Epithelial cell of prostate (primary cell): ENCODE measurements at regions not wholly inside any gene's neighbourhood (a gene's known extent, or its start where the extent isn't known, plus 50 kb on each side); places are given as distances from the start of the nearest gene placed in this dataset.

Source experiments
- DNase-seq: peaks from one replicate; pipeline ENCODE4 v3.0.0-alpha.2; 2011; ENCODE audit warnings: low read depth, low spot score
- H3K27ac ChIP-seq: fragments of 450-650 bp; 2 replicates; pipeline ENCODE4 v1.5.1; 2017; ENCODE audit warnings: mild to moderate bottlenecking

DNA sequence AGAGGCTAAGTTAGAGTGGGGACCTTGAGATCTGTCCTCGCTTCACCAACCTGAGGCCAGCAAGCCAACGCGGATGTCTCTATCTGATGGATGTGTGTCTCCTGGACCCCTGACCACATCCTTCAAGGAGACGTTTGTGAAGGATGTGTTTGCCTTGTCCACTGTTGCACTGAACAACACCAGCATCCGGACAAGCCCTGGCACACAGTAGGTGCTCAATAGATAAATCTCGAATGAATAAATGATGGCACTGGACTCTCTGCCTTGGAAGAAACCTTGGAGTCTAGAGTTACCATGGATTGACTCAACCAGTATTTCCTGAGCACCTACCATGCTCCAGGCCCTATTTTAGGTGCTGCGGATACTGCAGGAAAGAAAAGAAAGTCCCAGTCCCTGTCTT, 97.7 kb upstream of the PTPN1 start:
- DNase-seq, result no peak
- no peak overlapping the region for H3K27ac ChIP-seq

DNA sequence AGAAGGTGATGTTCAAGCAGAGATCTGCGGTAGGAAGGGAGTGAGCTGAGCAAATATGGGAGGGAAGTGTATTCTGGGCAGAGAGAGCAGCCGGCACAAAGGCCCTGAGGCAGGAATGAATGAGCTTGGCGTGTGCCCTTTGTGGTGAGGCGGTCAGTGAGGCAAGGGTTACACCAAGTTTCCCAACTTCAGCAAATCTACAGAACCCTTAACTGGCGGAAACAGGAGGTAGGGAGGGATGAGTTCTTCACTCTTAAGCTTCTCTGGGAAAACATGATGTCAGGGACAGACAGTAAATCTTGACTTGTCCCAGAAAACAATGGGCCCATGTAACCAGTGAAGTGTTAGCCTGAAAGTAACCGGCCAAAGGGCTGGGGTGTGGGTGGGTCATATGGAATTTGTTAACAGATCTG, 97.1 kb upstream of the PTPN1 start:
- no peak for DNase-seq

DNA sequence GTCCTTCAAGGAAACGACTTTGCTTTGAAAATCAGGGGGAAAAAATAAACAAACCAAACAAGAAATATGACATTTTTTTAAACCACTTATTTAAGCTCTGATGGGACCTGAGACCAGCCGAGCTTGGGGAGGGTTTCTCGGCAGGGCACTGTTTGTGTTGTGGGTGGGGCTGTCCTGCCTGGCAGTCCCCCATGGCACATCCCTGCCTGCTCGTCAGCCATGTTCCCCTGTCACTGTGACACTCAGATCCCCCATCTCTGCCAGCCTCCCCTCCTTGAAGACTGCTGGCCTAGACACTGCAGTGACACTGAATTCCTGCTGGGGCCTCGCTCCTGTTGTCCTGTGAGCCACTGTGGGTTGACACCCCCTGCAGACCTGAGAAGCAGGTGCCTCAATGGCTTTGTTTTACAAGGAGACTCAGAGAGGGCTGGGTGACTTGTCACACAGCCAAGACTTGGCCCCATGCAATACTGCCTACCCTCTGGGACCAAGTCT, 95.1 kb upstream of the PTPN1 start:
- peak overlapping the region; percentile 70 for H3K27ac ChIP-seq
- no peak for DNase-seq

More for the DNA sequence above, 97.1 kb upstream of the PTPN1 start:
- no peak overlapping the region for H3K27ac ChIP-seq

DNA sequence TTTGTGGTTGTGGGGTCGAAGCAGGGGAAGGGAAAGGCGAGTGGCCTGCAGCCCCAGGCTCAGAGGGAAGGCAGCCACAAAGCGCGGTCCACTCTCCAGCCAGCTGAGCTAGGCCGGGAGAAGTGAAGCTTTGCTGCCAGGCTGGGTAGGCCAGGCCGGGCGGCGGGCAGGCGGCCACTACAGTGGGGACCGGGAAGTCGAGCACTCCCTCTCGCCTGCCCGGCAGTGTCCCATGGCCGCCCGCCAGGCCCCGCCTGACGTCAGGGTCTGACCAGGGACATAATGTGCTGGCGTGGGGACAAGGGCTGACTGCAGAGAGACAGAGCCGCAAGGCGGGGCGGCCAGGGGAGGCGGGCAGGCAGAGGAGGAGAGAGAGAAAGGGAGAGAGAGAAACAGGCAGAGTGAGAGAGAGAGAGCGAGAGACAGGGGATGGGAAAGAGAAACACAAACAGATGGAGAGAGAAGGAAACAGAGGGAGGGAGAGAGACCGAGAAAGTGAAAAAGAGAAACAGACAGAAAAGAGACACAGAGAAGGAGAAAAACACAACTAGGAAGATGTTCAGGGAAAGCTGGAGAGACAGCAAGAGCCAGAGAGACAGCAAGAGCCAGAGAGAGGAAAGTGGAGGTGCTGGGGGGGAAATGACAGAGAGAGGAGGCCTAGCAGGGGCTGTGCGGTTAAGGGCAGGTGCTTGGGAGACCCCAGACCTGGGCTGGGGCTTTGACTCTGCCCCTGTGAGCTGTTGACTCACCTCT, 94.5 kb upstream of the PTPN1 start:
- peak overlapping the region; percentile 70 for H3K27ac ChIP-seq
- no peak for DNase-seq

DNA sequence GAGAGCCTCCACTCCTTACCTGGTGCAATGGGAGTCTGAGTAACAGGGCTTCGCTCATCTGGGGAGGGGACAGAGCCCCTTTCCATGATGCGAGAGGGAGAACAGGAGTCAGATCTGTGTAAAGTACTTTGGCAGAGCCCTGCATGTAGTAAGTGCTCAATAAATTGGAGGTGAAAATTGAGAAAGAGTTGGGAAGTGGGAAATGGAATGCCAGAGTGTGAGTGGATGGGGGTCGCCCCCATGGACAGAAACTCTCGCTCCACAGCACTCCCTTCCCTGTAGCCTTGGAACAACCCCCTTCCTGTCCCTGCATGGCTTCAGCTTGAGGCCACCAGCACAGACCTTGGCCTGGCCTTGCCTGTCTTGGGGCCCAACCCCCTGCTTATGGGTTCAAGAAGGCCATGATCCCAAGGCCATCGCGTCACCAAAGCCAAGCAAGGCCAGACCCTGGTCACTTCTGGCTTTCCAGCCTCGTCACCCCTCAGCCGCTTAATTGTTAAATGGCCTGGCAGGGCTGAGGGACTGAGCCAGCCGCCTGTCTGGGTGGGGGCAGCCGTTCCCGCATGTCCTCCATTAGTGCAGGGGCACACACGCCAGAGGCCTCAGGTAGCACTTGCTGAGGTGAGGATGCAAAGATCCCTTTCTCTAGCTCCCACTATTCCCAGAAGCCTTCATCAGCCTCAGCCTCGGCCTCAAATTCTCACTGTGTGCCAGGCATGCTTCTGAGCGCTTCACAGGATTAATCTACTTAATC, 93.7 kb upstream of the PTPN1 start:
- DNase-seq, result no peak
- peak overlapping the region; percentile 70 for H3K27ac ChIP-seq

DNA sequence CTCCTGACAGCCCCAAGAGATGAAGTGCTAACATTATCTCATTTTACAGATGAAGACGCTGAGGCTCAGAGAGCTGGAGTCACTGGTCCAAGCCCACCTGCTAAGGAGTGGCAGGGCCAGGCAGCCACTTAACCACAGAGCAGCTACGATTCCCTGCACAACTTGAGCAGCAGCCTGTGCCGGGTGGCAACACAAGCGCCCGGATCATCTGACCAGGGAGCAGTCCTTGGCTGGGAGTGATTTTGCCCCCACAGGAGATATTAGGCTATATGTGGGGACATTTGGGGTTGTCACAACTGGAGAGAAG, 93.2 kb upstream of the PTPN1 start:
- H3K27ac ChIP-seq, result no peak overlapping the region

DNA sequence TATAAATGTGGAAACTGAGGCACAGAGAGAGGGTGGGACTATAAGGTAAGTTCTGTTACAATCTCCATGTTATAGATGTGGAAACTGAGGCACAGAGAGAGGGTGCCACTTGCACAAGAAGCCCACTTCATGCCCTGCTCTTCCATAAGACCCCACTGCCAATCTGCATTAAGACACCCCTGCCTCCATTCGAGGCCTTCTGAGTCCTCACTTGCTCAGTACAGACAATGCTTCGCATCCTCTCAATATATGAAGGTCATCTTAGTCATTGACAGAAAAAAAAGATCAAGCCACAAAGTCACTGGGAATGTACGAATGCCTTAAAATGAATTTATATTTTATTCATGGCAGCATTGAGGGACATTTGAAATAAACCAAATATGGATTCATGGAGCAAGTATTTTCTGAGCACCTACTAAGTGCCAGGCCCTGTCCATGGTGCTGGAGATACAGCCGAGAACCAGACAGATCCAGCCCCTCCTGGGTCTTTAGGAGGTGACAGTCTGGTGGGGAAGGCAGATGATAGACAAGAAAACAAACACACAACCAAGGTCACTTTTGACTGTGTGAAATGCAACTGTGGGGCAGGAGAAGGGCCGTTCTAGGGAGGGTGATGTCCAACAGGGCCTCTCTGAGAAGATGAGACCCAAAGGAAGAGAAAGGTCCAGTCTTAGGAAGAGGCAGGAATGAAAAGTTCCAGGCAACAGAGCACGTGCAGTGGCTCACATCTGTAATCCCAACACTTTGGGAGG, 92.5 kb upstream of the PTPN1 start:
- no peak for DNase-seq
- no peak overlapping the region for H3K27ac ChIP-seq

More for the DNA sequence above, 93.2 kb upstream of the PTPN1 start:
- no peak for DNase-seq

DNA sequence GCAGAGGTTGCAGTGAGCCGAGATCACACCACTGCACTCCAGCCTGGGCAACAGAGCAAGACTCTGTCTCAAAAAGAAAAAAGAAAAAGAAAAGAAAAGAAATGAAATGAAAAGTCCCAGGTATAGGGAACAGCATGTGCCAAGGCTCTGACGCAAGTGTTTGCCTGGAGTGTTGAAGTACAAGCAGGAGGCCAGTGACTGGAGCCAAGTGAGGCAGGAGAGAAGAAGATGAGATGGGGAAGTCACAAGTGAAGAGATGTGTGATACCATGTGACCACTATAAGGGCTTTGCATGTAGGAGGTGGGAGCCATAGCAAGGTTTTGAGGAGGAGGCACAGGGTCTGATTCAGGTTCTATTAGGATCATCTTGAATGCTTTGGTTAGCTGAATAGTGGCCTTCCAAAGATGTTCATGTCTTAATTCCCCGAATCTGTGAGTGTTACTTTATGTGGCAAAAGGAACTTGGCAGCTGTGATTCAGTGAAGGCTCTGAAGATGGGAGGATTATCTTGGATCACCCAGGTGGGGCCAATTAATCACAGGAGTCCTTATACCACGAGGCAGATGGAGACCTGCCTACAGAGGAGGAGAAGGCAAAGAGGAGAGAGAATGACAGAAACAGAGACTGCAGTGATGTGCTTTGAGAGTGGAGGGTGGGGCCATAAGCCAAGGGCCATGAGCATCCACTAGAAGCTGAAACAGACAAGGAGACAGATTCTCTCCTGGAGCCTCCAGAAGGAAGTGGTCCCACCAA, 91.1 kb upstream of the PTPN1 start:
- H3K27ac ChIP-seq, result no peak overlapping the region

DNA sequence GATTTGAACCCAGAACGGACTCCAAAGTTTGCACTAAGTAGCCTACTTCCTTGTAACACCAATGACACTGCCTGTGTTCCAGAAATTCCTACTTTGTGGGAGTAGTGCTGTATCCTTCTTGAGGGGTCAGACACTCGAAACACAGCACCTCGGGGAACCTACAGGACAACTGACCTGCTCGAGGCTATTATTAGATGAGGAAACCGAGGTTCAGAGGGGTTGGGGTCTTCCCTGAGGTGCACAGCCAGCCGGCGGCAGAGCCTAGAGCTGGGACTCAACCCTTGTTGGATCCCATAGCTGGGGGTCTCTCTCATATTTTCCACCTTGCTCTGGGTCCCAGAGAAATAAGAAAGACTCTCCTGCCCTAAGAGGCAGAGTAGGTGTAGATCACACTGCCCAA, 89.8 kb upstream of the PTPN1 start:
- H3K27ac ChIP-seq, result no peak overlapping the region
- no peak for DNase-seq

More for the DNA sequence above, 91.1 kb upstream of the PTPN1 start:
- DNase-seq, result no peak

DNA sequence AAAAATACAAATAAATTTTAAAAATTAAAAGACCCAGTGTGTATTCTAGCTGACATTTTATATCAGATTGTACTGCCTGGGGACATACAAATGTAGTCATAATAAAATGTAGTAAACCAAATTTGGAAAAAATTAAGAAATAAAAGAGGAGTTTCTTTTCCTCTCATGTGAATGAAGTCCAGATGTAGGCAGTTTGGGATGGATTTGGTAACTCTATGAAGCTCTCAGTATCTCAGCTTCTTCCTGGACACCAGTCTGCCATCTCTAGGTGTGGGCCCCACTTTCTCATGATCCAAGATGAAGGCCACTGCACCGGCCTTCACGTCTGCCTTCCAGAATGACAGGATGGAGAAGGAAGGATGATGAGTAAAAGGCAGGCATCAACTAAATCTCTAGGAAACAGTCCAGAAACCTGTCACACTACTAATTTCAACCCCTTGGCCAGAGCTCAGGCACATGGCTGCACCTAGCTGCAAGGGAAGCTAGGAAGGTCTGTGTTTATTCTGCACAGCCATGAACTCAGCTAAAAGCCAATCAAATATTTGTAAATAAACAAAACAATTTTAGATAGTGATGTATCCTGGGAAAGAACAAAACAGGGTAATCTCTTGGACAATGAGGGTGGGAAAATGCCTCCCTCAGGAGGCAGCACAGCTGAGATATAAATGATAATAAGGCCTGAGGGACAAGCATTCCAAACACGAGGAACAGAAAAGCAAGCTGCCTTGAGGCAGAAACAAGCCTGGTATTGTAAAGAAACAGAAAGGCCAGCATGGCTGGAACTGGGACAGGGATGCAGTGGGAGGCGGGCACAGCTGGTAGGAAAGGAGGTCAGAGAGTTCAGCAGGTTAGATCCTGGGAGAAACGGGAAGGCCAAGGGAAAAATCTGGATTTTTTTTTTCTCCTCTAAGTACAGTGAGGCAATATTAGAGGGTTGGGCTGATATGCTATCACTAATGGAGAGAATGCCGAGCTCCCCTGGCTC, 88.5 kb upstream of the PTPN1 start:
- no peak for DNase-seq
- peak overlapping the region; percentile 99 for H3K27ac ChIP-seq

DNA sequence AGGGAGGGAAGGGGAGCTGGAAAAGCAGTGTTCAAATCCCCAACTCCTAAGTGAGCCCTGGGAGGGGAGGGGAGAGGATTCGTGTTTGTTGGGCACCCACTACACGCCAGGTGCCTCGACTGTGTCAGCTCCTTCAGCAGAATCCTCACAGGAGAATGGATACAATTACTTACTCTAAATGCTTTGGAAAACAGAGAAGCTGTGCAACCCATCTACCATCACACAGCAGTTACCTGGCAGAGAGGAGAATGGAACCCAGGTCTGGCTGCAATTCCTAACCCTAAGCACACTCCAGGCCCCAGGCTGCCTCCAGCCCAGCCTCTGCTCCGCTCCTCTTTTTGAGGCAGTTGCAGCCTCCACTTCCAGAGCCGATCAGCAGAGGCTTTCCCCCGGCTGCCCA, 86.4 kb upstream of the PTPN1 start:
- no peak for DNase-seq
- peak overlapping the region; percentile 99 for H3K27ac ChIP-seq

DNA sequence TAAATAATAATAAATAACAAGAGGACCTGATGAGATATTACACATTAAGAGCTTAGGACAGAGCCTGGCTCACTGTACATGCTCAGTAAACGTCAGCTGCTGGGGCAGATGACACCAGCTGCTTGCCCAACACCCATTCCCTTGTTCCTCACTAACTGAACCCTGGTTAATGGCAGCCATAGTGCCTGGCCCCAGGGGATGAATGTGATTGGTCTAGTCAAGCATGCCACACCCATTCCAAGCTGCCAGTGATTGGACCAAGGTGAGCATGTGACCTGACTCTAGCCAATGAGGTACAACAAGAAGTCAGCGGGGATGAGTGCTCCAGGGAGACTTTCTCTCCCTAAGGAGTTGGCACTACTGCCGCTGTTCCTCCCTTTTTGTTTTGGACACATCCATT, 85.1 kb upstream of the PTPN1 start:
- DNase-seq, result no peak

DNA sequence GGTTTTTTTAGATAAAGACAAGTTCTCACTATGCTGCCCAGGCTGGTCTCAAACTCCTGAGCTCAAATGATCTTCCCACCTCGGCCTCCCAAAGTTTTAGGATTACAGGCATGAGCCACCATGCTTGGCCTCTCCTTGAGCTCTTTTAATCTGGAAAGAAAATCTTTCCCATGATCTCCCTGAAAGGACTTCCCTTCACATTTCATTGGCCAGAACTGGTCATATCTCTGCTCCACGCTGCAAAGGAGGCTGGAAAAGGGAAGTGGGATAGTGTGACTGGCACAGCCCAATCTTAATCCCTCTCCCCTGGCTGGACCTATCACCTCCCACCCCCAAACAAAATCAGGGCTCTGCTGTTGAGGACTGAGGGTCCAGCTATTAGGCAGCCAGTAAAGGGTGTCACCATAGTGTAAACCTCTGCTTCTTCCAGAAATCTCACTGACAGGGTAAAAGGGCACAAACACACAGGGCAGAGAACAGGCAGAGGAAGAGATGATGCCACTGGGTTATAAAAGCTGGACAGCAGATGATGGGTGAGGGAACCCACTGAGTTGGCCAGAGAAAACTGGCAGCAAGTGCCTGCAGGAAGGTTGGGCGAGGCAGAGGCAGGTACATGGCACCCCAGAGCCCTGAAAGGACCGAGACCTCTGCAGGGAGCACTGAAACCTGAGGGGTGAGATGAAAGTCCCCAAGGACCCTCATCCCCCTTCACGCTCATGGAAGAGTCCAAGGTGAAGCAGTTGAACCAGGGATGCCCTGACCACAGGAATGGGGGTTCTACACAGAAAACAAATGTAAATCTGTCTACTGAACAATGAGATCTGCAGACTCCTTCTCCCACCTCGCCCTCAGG, 83.1 kb upstream of the PTPN1 start:
- DNase-seq, result no peak
- peak overlapping the region; percentile 100 for H3K27ac ChIP-seq

More for the DNA sequence above, 85.1 kb upstream of the PTPN1 start:
- H3K27ac ChIP-seq, result peak overlapping the region; percentile 99

DNA sequence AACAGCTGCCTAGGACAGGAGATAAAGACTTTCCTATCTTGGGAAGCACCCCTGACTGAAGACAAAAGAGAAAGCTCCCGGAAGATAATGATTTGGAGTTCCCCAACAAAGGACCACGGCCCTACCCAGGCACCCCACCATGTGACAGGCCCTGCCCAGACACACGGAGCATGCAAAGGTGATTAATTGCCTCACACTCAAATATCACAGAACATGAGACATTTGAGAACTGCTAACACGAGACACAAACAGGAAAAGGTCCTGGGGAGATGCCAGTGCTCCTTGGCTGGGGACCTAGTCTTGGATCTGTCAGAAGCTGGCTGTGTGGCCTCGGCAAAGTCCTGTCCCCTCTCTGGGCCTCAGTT, 82.5 kb upstream of the PTPN1 start:
- no peak for DNase-seq
- H3K27ac ChIP-seq, result peak overlapping the region; percentile 100

DNA sequence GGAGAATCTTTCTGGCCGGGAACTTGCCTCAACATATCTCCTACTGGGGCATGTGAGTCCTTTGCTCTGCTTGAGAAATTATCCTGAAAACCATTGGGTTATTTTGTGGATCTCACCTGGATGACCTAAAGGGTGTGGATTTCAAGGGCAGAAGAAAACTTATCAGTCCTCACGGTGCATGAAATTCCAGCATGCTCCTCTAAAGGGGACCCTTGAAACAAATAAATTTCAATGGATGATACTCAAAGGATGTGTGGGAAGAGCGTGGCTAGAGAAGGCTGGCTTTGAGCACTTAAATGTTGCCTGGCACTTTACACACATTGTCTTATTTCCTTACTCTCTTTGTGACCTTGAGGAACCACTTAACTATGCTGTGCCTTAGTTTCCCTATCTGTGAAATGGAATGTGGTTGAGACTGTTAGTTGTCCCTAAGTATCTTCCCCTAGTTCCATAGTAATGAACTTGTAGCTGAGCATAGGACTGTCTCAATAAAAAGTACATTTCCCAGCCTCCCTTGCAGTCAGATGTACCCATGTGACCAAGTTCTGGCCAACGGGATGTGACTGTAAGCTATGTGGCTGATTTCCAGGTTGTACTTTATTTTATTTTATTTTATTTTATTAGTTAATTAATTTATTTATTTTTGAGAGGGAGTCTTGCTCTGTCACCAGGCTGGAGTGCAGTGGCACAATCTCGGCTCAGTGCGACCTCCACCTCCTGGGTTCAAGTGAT, 81.9 kb upstream of the PTPN1 start:
- DNase-seq, result no peak
- H3K27ac ChIP-seq, result peak overlapping the region; percentile 100

DNA sequence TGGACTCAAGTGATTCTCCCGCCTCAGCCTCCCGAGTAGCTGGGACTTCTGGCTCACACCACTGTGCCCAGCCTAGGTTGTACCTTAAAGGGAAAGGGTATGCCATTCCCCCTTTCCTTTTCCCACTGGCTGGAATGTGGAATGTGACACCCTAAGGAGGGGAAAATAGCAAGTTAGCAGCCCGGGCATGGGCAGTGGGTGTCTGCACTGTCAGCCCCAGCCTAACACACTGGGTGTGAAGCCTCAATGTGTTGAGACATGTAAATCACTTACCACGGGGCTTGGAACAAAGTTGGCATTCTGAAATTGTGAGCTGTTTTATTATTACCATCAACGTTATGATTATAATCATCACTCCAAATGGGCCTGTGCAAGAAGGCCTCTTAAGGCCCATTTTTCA, 80.8 kb upstream of the PTPN1 start:
- DNase-seq, result peak; percentile 66
- H3K27ac ChIP-seq, result peak overlapping the region; percentile 100

DNA sequence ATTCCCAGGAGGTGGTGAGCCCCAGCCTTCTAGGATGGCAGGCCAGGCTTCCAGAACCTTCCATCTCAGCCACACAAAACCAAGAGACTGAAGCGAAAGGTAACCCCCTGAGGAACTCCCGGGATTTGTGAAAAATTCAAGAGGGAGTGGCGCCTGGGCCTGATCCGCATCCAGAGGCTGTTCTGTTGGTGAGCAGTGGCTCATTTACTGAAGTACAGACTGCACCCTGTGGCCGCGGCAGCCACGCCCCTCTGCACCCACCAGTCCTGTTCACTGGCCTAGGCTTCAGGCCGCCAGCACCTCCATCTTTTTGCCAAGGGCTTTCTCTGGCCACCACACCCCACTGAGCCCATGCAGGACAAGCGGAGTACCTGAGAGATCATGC, 79.1 kb upstream of the PTPN1 start:
- DNase-seq, result no peak
- H3K27ac ChIP-seq, result peak overlapping the region; percentile 100
